ENCODE measurements at regions not wholly inside any gene's neighbourhood (a gene's known extent, or its start where the extent isn't known, plus 50 kb on each side); places are given as distances from the start of the nearest gene placed in this dataset.

DNA sequence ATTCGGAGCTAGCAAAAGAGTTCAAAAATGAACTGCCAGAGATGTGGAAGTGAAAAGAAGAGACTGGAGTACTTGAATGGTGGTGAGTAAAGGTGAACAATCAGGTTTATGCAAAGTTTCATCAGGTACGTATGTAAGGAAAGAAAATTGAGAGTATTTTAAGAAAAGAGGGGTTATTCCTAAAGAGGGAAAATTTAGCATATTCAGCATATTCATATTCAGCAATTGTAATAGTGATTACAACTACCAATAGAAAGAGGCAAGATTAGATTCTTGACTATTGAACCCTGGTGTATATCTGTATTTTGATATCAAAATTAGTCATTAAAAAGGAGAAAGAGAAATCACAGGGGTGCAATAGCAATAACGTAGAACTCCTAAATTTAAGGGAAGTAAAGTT is 100.9 kb downstream of the TES start:
- TF ChIP-seq CTCF (IDR thresholded peaks at IDR 0.05; ENCODE audit: low read length) (no peak), EZH2 (optimal IDR thresholded peaks at IDR 0.05; ENCODE audit: low read depth, low read length) (no peak), EZH2phosphoT487 (IDR thresholded peaks at IDR 0.05; ENCODE audit: low read length) (no peak)
